CD8-positive, alpha-beta memory T cell (primary cell): ENCODE measurements at regions not wholly inside any gene's neighbourhood (a gene's known extent, or its start where the extent isn't known, plus 50 kb on each side); places are given as distances from the start of the nearest gene placed in this dataset.
A peak's percentile ranks its signal among the peaks of the same experiment; 100 is the strongest.
"Not testable (repeated sequence)": the region's sequence is repeated elsewhere in the genome, so short reads cannot be mapped to it uniquely, and the experiment has no call there.

Source experiments
- CTCF ChIA-PET: fragments of 350-600 bp; sonication (Branson Sonifier 250); formaldehyde crosslinking; loops from one replicate; lab custom pipeline; 2021; ENCODE audit warnings: antibody characterized with exemption; lab: Charles Lee
- POLR2A ChIA-PET: fragments of 350-600 bp; sonication (Branson Sonifier 250); formaldehyde crosslinking; loops from one replicate; lab custom pipeline; 2021; ENCODE audit warnings: antibody characterized with exemption; lab: Charles Lee
- DNase-seq, 5 donors: peaks; one replicate each; pipeline versions ENCODE4 v3.0.0 to v3.0.0-alpha.2; 2020 to 2022; ENCODE audit warnings: mixed read lengths in 1 of 5
- H3K27ac ChIP-seq: one replicate; pipeline ENCODE4 v1.7.0; 2013; ENCODE audit warnings: low read depth, mild to moderate bottlenecking, low read length, moderate library complexity
- H3K27me3 ChIP-seq: 2 replicates; pipeline ENCODE4 v1.7.0; 2013; ENCODE audit warnings: low read length, mild to moderate bottlenecking; ENCODE audit not compliant: insufficient read depth, poor library complexity, severe bottlenecking
- H3K36me3 ChIP-seq: 2 replicates; pipeline ENCODE4 v1.7.0; 2013; ENCODE audit warnings: mild to moderate bottlenecking, low read length, moderate library complexity; ENCODE audit not compliant: insufficient read depth
- H3K4me1 ChIP-seq: 2 replicates; pipeline ENCODE4 v1.7.0; 2013; ENCODE audit warnings: mild to moderate bottlenecking, low read length, moderate library complexity; ENCODE audit not compliant: insufficient read depth
- H3K4me3 ChIP-seq: 2 replicates; pipeline ENCODE4 v1.7.0; 2013; ENCODE audit warnings: mild to moderate bottlenecking, low read length
- H3K9me3 ChIP-seq: 2 replicates; pipeline ENCODE4 v1.7.0; 2013; ENCODE audit warnings: mild to moderate bottlenecking, low read length
- H3K27ac Mint-ChIP-seq, 8 donors: one replicate each; pipeline ENCODE4 v1.8.0; 2020 to 2021; ENCODE audit warnings: mixed read lengths in 8 of 8, mild to moderate bottlenecking in 6 of 8, inconsistent platforms in 3 of 8, moderate library complexity in 3 of 8
- H3K27me3 Mint-ChIP-seq, 2 donors: one replicate each; pipeline ENCODE4 v1.8.0; 2020 to 2021; ENCODE audit warnings: mixed read lengths in 2 of 2, mild to moderate bottlenecking in 1 of 2, moderate library complexity in 1 of 2
- H3K36me3 Mint-ChIP-seq, 3 donors: one replicate each; pipeline ENCODE4 v1.8.0; 2020 to 2021; ENCODE audit warnings: mixed read lengths in 3 of 3, inconsistent platforms in 1 of 3, mild to moderate bottlenecking in 1 of 3
- H3K4me1 Mint-ChIP-seq, 3 donors: one replicate each; pipeline ENCODE4 v1.8.0; 2020 to 2021; ENCODE audit warnings: mixed read lengths in 3 of 3, inconsistent platforms in 1 of 3, mild to moderate bottlenecking in 1 of 3
- H3K4me3 Mint-ChIP-seq, 7 donors: one replicate each; pipeline ENCODE4 v1.8.0; 2020 to 2021; ENCODE audit warnings: mixed read lengths in 7 of 7, mild to moderate bottlenecking in 6 of 7, moderate library complexity in 4 of 7, inconsistent platforms in 2 of 7
- H3K9me3 Mint-ChIP-seq, 5 donors: one replicate each; pipeline ENCODE4 v1.8.0; 2020 to 2022; ENCODE audit warnings: mixed read lengths in 5 of 5, mild to moderate bottlenecking in 3 of 5, moderate library complexity in 2 of 5, inconsistent platforms in 1 of 5

- no peak overlapping the region for H3K4me3 ChIP-seq
- no peak overlapping the region for H3K4me3 Mint-ChIP-seq
- H3K27me3 Mint-ChIP-seq = peaks cover 6 to 36% of the 10 kb centered on the region in 2 donors
Measured at GRCh38 chr17:37859451-37859850, 64.8 kb upstream of the TBC1D3K start.

GRCh38 chr17:37858391-37858790 lies 65.8 kb upstream of the TBC1D3K start:
- H3K9me3 ChIP-seq, H3K4me3 Mint-ChIP-seq, H3K36me3 ChIP-seq, H3K27ac Mint-ChIP-seq, H3K27me3 ChIP-seq, CTCF ChIA-PET, H3K27ac ChIP-seq, H3K4me3 ChIP-seq, POLR2A ChIA-PET, DNase-seq, H3K4me1 ChIP-seq, H3K4me1 Mint-ChIP-seq: not testable (repeated sequence)
- Mint-ChIP-seq H3K9me3 (peaks cover 8 to 19% (median 17%) of the 10 kb centered on the region in 5 donors), H3K36me3 (peaks cover 0 to 20% (median 4%) of the 10 kb centered on the region in 3 donors), H3K27me3 (peaks cover 6 to 31% of the 10 kb centered on the region in 2 donors)

More at GRCh38 chr17:37859451-37859850, 64.8 kb upstream of the TBC1D3K start:
- H3K4me1 ChIP-seq = no peaks in the 10 kb centered on the region
- Mint-ChIP-seq H3K36me3 (peaks cover 0 to 20% (median 4%) of the 10 kb centered on the region in 3 donors), H3K4me1 (peaks cover 0 to 3% (median 0%) of the 10 kb centered on the region in 3 donors), H3K27ac (no peak overlapping the region), H3K9me3 (peaks cover 8 to 19% (median 17%) of the 10 kb centered on the region in 5 donors)
- ChIA-PET POLR2A (no interaction called here), CTCF (no interaction called here)
- DNase-seq = no peak
- H3K36me3 ChIP-seq = no peaks in the 10 kb centered on the region
- H3K9me3 ChIP-seq = no peaks in the 10 kb centered on the region
- no peaks in the 10 kb centered on the region for H3K27me3 ChIP-seq
- H3K27ac ChIP-seq = no peak overlapping the region

GRCh38 chr17:37856245-37856644 lies 68.0 kb upstream of the TBC1D3K start:
- no peak overlapping the region for H3K27ac Mint-ChIP-seq
- H3K27me3 Mint-ChIP-seq = peaks cover 6 to 31% of the 10 kb centered on the region in 2 donors
- H3K4me3 Mint-ChIP-seq = no peak overlapping the region
- DNase-seq = no peak
- POLR2A ChIA-PET = no interaction called here
- Histone ChIP-seq H3K4me1 (no peaks in the 10 kb centered on the region), H3K4me3 (no peak overlapping the region), H3K9me3 (no peaks in the 10 kb centered on the region), H3K36me3 (no peaks in the 10 kb centered on the region), H3K27ac (no peak overlapping the region), H3K27me3 (no peaks in the 10 kb centered on the region)
- CTCF ChIA-PET = no interaction called here
- peaks cover 8 to 19% (median 17%) of the 10 kb centered on the region in 5 donors for H3K9me3 Mint-ChIP-seq
- H3K4me1 Mint-ChIP-seq = peaks cover 5 to 8% (median 5%) of the 10 kb centered on the region in 3 donors
- peaks cover 0 to 20% (median 4%) of the 10 kb centered on the region in 3 donors for H3K36me3 Mint-ChIP-seq

- Histone ChIP-seq H3K27me3 (no peaks in the 10 kb centered on the region), H3K27ac (no peak overlapping the region), H3K4me1 (no peaks in the 10 kb centered on the region), H3K36me3 (no peaks in the 10 kb centered on the region), H3K9me3 (no peaks in the 10 kb centered on the region), H3K4me3 (no peak overlapping the region)
- DNase-seq = no peak
- Mint-ChIP-seq H3K36me3 (no peaks in the 10 kb centered on the region), H3K27me3 (peaks cover 8 to 9% of the 10 kb centered on the region in 2 donors), H3K4me1 (peaks cover 9 to 23% (median 13%) of the 10 kb centered on the region in 3 donors), H3K27ac (peak overlapping the region in 1 of 8 donors; percentile 17), H3K4me3 (no peak overlapping the region), H3K9me3 (no peaks in the 10 kb centered on the region)
- ChIA-PET CTCF (no interaction called here), POLR2A (no interaction called here)
Measured at GRCh38 chr17:37849617-37849972, 74.6 kb upstream of the TBC1D3K start.

- CTCF ChIA-PET = no interaction called here
- Mint-ChIP-seq H3K36me3 (no peaks in the 10 kb centered on the region), H3K4me3 (peak overlapping the region in 1 of 7 donors; percentile 25)
Measured at GRCh38 chr17:37848690-37849616, 75.3 kb upstream of the TBC1D3K start.

GRCh38 chr17:37847811-37848331 lies 76.3 kb upstream of the TBC1D3K start:
- Histone ChIP-seq H3K27me3 (no peaks in the 10 kb centered on the region), H3K4me3 (no peak overlapping the region), H3K36me3 (no peaks in the 10 kb centered on the region), H3K4me1 (no peaks in the 10 kb centered on the region), H3K27ac (no peak overlapping the region), H3K9me3 (no peaks in the 10 kb centered on the region)
- H3K4me1 Mint-ChIP-seq = peaks cover 4 to 21% (median 8%) of the 10 kb centered on the region in 3 donors
- POLR2A ChIA-PET = no interaction called here
- H3K27me3 Mint-ChIP-seq = peaks cover 8 to 19% of the 10 kb centered on the region in 2 donors
- H3K36me3 Mint-ChIP-seq = no peaks in the 10 kb centered on the region
- CTCF ChIA-PET = no interaction called here
- H3K9me3 Mint-ChIP-seq = no peaks in the 10 kb centered on the region
- peak overlapping the region in 1 of 7 donors; percentile 48 for H3K4me3 Mint-ChIP-seq
- H3K27ac Mint-ChIP-seq = no peak overlapping the region
- DNase-seq = no peak

More at GRCh38 chr17:37848690-37849616, 75.3 kb upstream of the TBC1D3K start:
- no peak overlapping the region for H3K27ac ChIP-seq
- no peaks in the 10 kb centered on the region for H3K9me3 ChIP-seq
- peak overlapping the region in 3 of 8 donors; percentile 30 to 79 (median 60) for H3K27ac Mint-ChIP-seq
- no peaks in the 10 kb centered on the region for H3K36me3 ChIP-seq
- H3K9me3 Mint-ChIP-seq = no peaks in the 10 kb centered on the region
- POLR2A ChIA-PET = no interaction called here
- no peak overlapping the region for H3K4me3 ChIP-seq
- H3K27me3 ChIP-seq = no peaks in the 10 kb centered on the region
- no peaks in the 10 kb centered on the region for H3K4me1 ChIP-seq
- H3K4me1 Mint-ChIP-seq = peaks cover 6 to 22% (median 9%) of the 10 kb centered on the region in 3 donors
- no peak for DNase-seq
- H3K27me3 Mint-ChIP-seq = peaks cover 8 to 14% of the 10 kb centered on the region in 2 donors

GRCh38 chr17:37847102-37847501 lies 77.1 kb upstream of the TBC1D3K start:
- Mint-ChIP-seq H3K9me3 (no peaks in the 10 kb centered on the region), H3K36me3 (no peaks in the 10 kb centered on the region), H3K4me1 (peaks cover 4 to 21% (median 8%) of the 10 kb centered on the region in 3 donors), H3K27me3 (peaks cover 8 to 27% of the 10 kb centered on the region in 2 donors), H3K4me3 (no peak overlapping the region), H3K27ac (no peak overlapping the region)
- Histone ChIP-seq H3K36me3 (no peaks in the 10 kb centered on the region), H3K27ac (no peak overlapping the region), H3K9me3 (no peaks in the 10 kb centered on the region), H3K27me3 (no peaks in the 10 kb centered on the region), H3K4me1 (no peaks in the 10 kb centered on the region), H3K4me3 (no peak overlapping the region)
- no peak for DNase-seq
- ChIA-PET POLR2A (no interaction called here), CTCF (no interaction called here)

GRCh38 chr17:37844977-37845293 lies 79.3 kb upstream of the TBC1D3K start:
- Mint-ChIP-seq H3K27ac (peak overlapping the region in 1 of 8 donors; percentile 60), H3K4me1 (peaks cover 4 to 21% (median 6%) of the 10 kb centered on the region in 3 donors), H3K9me3 (no peaks in the 10 kb centered on the region), H3K4me3 (peak overlapping the region in 2 of 7 donors; percentile 11 to 54), H3K27me3 (peaks cover 20 to 42% of the 10 kb centered on the region in 2 donors), H3K36me3 (no peaks in the 10 kb centered on the region)
- no peak overlapping the region for H3K27ac ChIP-seq
- H3K27me3 ChIP-seq = no peaks in the 10 kb centered on the region
- no peaks in the 10 kb centered on the region for H3K4me1 ChIP-seq
- no peaks in the 10 kb centered on the region for H3K36me3 ChIP-seq
- no peak for DNase-seq
- CTCF ChIA-PET = no interaction called here
- H3K9me3 ChIP-seq = no peaks in the 10 kb centered on the region
- peak overlapping the region; percentile 32 for H3K4me3 ChIP-seq
- POLR2A ChIA-PET = no interaction called here
